ENCODE measurements at regions not wholly inside any gene's neighbourhood (a gene's known extent, or its start where the extent isn't known, plus 50 kb on each side); places are given as distances from the start of the nearest gene placed in this dataset.

- H2AK5ac ChIP-seq (ENCODE audit: low read depth, low read length): no peak overlapping the region
- TF ChIP-seq CEBPB (IDR thresholded peaks at IDR 0.05; ENCODE audit: low read depth, low read length) (no peak), CHD1 (IDR thresholded peaks at IDR 0.05; ENCODE audit: low read depth, low read length) (no peak), RCOR1 (IDR thresholded peaks at IDR 0.05; ENCODE audit: insufficient replicate concordance, low read length) (no peak), MAZ (IDR thresholded peaks at IDR 0.05; ENCODE audit: borderline replicate concordance, low read depth, low read length) (no peak), NFE2L2 (IDR thresholded peaks at IDR 0.05; ENCODE audit: low read depth, low read length) (no peak), MXI1 (IDR thresholded peaks at IDR 0.05; ENCODE audit: borderline replicate concordance, low read depth, low read length) (no peak), FOS (IDR thresholded peaks at IDR 0.05; ENCODE audit: low read depth, low read length) (no peak), RFX5 (IDR thresholded peaks at IDR 0.05; ENCODE audit: low read depth, low read length) (no peak), RAD21 (IDR thresholded peaks at IDR 0.05; ENCODE audit: low read length) (no peak), MAFK (IDR thresholded peaks at IDR 0.05; ENCODE audit: low read depth, low read length) (no peak), BHLHE40 (IDR thresholded peaks at IDR 0.05; ENCODE audit: low read depth, low read length) (no peak), SMC3 (IDR thresholded peaks at IDR 0.05; ENCODE audit: low read depth, low read length) (no peak), POLR2A (IDR thresholded peaks at IDR 0.05; ENCODE audit: low read depth, low read length) (no peak)
- TF ChIP-seq, protein P1, sequence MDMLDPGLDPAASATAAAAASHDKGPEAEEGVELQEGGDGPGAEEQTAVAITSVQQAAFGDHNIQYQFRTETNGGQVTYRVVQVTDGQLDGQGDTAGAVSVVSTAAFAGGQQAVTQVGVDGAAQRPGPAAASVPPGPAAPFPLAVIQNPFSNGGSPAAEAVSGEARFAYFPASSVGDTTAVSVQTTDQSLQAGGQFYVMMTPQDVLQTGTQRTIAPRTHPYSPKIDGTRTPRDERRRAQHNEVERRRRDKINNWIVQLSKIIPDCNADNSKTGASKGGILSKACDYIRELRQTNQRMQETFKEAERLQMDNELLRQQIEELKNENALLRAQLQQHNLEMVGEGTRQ (IDR thresholded peaks at IDR 0.05; ENCODE audit: low read depth, low read length): no peak
- TF ChIP-seq, protein P2, sequence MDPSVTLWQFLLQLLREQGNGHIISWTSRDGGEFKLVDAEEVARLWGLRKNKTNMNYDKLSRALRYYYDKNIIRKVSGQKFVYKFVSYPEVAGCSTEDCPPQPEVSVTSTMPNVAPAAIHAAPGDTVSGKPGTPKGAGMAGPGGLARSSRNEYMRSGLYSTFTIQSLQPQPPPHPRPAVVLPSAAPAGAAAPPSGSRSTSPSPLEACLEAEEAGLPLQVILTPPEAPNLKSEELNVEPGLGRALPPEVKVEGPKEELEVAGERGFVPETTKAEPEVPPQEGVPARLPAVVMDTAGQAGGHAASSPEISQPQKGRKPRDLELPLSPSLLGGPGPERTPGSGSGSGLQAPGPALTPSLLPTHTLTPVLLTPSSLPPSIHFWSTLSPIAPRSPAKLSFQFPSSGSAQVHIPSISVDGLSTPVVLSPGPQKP (IDR thresholded peaks at IDR 0.05; ENCODE audit: borderline replicate concordance, low read depth, low read length): no peak
- TF ChIP-seq, protein P3, sequence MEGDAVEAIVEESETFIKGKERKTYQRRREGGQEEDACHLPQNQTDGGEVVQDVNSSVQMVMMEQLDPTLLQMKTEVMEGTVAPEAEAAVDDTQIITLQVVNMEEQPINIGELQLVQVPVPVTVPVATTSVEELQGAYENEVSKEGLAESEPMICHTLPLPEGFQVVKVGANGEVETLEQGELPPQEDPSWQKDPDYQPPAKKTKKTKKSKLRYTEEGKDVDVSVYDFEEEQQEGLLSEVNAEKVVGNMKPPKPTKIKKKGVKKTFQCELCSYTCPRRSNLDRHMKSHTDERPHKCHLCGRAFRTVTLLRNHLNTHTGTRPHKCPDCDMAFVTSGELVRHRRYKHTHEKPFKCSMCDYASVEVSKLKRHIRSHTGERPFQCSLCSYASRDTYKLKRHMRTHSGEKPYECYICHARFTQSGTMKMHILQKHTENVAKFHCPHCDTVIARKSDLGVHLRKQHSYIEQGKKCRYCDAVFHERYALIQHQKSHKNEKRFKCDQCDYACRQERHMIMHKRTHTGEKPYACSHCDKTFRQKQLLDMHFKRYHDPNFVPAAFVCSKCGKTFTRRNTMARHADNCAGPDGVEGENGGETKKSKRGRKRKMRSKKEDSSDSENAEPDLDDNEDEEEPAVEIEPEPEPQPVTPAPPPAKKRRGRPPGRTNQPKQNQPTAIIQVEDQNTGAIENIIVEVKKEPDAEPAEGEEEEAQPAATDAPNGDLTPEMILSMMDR (conservative IDR thresholded peaks at IDR 0.05; ENCODE audit: low read depth, low read length): no peak
- no peak overlapping the region for H2BK20ac ChIP-seq (ENCODE audit: low read depth, low read length)
- POLR2A ChIA-PET (ENCODE audit: unreplicated experiment): no interaction called here
- no peaks in the 10 kb centered on the region for H3K9me1 ChIP-seq (ENCODE audit: insufficient read depth, low read length)
- ATAC-seq (ENCODE audit: low read depth) (no peak), DNase-seq (no peak)
- H3K56ac ChIP-seq (ENCODE audit: extremely low read depth, insufficient read depth, low read length): no peak overlapping the region
- no peaks in the 10 kb centered on the region; the same call in 1 of the 2 replicates for H3K27me3 ChIP-seq (ENCODE audit: control insufficient read depth, insufficient read depth, low read length)
- no peaks in the 10 kb centered on the region for H3K36me3 ChIP-seq (ENCODE audit: control insufficient read depth, insufficient read depth, low read length)
- dilution Hi-C loops (cut with HindIII; ENCODE audit: low sequenced_read_pairs, unreplicated experiment) (no loop called here), intact Hi-C loops (cut with micrococcal nuclease) (no loop called here), in situ Hi-C loops (cut with MboI; ENCODE audit: low sequenced_read_pairs) (no loop called here)
- no peak overlapping the region for H3K14ac ChIP-seq (replicated peaks; ENCODE audit: low read depth, low read length)
- H3K79me1 ChIP-seq (ENCODE audit: low read depth in 1 of 2, low read length in 2 of 2): no peaks in the 10 kb centered on the region
- no peak overlapping the region for H4K8ac ChIP-seq (ENCODE audit: low read depth in 2 of 2, low read length in 2 of 2)
- BruUV-seq (replicated peaks): no TSS peak
- no peak overlapping the region for H3K4me3 ChIP-seq (ENCODE audit: insufficient read depth, low read depth, low read length)
- no peak overlapping the region for H3K18ac ChIP-seq (ENCODE audit: low read depth, low read length)
- no peak overlapping the region for H2BK120ac ChIP-seq (ENCODE audit: low read depth, low read length)
- H4K91ac ChIP-seq (ENCODE audit: insufficient read depth, low read depth, low read length): no peak overlapping the region
- no peak overlapping the region for H3K4ac ChIP-seq (ENCODE audit: low read depth, low read length)
- H4K5ac ChIP-seq (ENCODE audit: low read depth, low read length): no peak overlapping the region
- no peak overlapping the region for H2AK9ac ChIP-seq (replicated peaks; ENCODE audit: low read depth, low read length, poor library complexity)
- H3K27ac ChIP-seq (ENCODE audit: insufficient read depth, low read length): no peak overlapping the region
- H2BK15ac ChIP-seq (ENCODE audit: low read depth, low read length): no peak overlapping the region
- no peak overlapping the region for H3K23ac ChIP-seq (ENCODE audit: low read depth, low read length)
- no peaks in the 10 kb centered on the region for H4K20me1 ChIP-seq (ENCODE audit: insufficient read depth, low read length)
- H2AFZ ChIP-seq (replicated peaks; ENCODE audit: low read length, poor library complexity): no peak overlapping the region
- no peak overlapping the region for H3K9ac ChIP-seq (ENCODE audit: low read depth, low read length)
- no peak overlapping the region for H2BK5ac ChIP-seq (ENCODE audit: low read depth, low read length, poor library complexity, severe bottlenecking)
- no peaks in the 10 kb centered on the region for H3K4me1 ChIP-seq (ENCODE audit: control insufficient read depth, insufficient read depth, low read length)
- H3K9me3 ChIP-seq (ENCODE audit: control insufficient read depth, insufficient read depth, low read length): peaks cover 3% of the 10 kb centered on the region
- H3K4me2 ChIP-seq (ENCODE audit: low read depth, low read length): no peak overlapping the region
- CTCF ChIA-PET: no interaction called here
Measured at GRCh38 chr11:79960461-79960860, 519.6 kb upstream of the TENM4 start.
